ENCODE measurements at regions not wholly inside any gene's neighbourhood (a gene's known extent, or its start where the extent isn't known, plus 50 kb on each side); places are given as distances from the start of the nearest gene placed in this dataset.
"Not testable (repeated sequence)": the region's sequence is repeated elsewhere in the genome, so short reads cannot be mapped to it uniquely, and the experiment has no call there.

GRCh38 chr15:75792236-75792635, 51.0 kb upstream of the UBE2Q2 start:
- DNase-seq (ENCODE audit: low spot score), result not testable (repeated sequence)

GRCh38 chr15:75791337-75791713, 51.9 kb upstream of the UBE2Q2 start:
- no peak for DNase-seq (ENCODE audit: low spot score)

GRCh38 chr15:75790631-75791336, 52.5 kb upstream of the UBE2Q2 start:
- no peak for DNase-seq (ENCODE audit: low spot score)

GRCh38 chr15:75786575-75786947, 56.7 kb upstream of the UBE2Q2 start:
- no peak for DNase-seq (ENCODE audit: low spot score)

GRCh38 chr15:75785771-75786574, 57.3 kb upstream of the UBE2Q2 start:
- DNase-seq (ENCODE audit: low spot score), result peak; percentile 64

- not testable (repeated sequence) for DNase-seq (ENCODE audit: low spot score)
Observed at GRCh38 chr15:75784511-75785480, 58.5 kb upstream of the UBE2Q2 start.

GRCh38 chr15:75783566-75783965, 59.7 kb upstream of the UBE2Q2 start:
- not testable (repeated sequence) for DNase-seq (ENCODE audit: low spot score)

- DNase-seq (ENCODE audit: low spot score), result no peak
Observed at GRCh38 chr15:75782926-75783325, 60.3 kb upstream of the UBE2Q2 start.

GRCh38 chr15:75780995-75781394, 62.3 kb upstream of the UBE2Q2 start:
- not testable (repeated sequence) for DNase-seq (ENCODE audit: low spot score)

GRCh38 chr15:75779504-75779903, 63.7 kb upstream of the UBE2Q2 start:
- no peak for DNase-seq (ENCODE audit: low spot score)

GRCh38 chr15:75776871-75777610, 64.4 kb upstream of the CSPG4 start:
- DNase-seq (ENCODE audit: low spot score), result not testable (repeated sequence)

- no peak for DNase-seq (ENCODE audit: low spot score)
Observed at GRCh38 chr15:75776065-75776423, 63.4 kb upstream of the CSPG4 start.

- DNase-seq (ENCODE audit: low spot score), result no peak
Observed at GRCh38 chr15:75775296-75776064, 62.8 kb upstream of the CSPG4 start.

- DNase-seq (ENCODE audit: low spot score), result not testable (repeated sequence)
Observed at GRCh38 chr15:75773974-75774373, 61.3 kb upstream of the CSPG4 start.

GRCh38 chr15:75771054-75771453, 58.4 kb upstream of the CSPG4 start:
- not testable (repeated sequence) for DNase-seq (ENCODE audit: low spot score)

- DNase-seq (ENCODE audit: low spot score), result no peak
Observed at GRCh38 chr15:75770131-75770530, 57.5 kb upstream of the CSPG4 start.

GRCh38 chr15:75768526-75768925, 55.9 kb upstream of the CSPG4 start:
- DNase-seq (ENCODE audit: low spot score), result not testable (repeated sequence)

- not testable (repeated sequence) for DNase-seq (ENCODE audit: low spot score)
Observed at GRCh38 chr15:75765551-75766305, 53.1 kb upstream of the CSPG4 start.

GRCh38 chr15:75764845-75765550, 52.4 kb upstream of the CSPG4 start:
- not testable (repeated sequence) for DNase-seq (ENCODE audit: low spot score)

Data from SK-N-DZ (cell line).